GM18909 (cell line): ENCODE measurements at regions not wholly inside any gene's neighbourhood (a gene's known extent, or its start where the extent isn't known, plus 50 kb on each side); places are given as distances from the start of the nearest gene placed in this dataset.

ENCODE experiments used
- ATAC-seq: cut with Tn5 transposase; IDR thresholded peaks from one replicate; pipeline ENCODE4 v1.9.1; 2021; ENCODE audit warnings: mild to moderate bottlenecking; ENCODE audit not compliant: unreplicated experiment, poor library complexity

DNA sequence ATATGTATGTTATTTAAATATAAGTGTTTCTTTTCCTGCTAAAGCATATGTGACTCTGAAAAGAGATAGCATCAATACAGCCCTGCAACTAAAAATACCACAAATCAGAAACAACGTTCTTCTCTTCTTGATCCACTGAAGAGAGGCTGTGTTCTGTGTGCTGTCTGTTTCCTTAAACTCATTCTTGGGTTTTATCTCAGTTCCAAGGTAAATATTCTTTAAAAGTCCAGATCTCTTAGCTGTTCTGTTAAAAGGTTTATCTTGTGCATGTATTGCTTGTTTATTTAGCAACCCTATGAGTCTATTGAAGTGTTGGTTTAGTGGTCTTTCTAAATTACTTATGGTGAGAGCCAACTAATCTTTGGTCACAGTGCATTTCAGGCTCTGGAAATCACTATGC, 173.3 kb upstream of the NT5C1B start:
- ATAC-seq = no peak

DNA sequence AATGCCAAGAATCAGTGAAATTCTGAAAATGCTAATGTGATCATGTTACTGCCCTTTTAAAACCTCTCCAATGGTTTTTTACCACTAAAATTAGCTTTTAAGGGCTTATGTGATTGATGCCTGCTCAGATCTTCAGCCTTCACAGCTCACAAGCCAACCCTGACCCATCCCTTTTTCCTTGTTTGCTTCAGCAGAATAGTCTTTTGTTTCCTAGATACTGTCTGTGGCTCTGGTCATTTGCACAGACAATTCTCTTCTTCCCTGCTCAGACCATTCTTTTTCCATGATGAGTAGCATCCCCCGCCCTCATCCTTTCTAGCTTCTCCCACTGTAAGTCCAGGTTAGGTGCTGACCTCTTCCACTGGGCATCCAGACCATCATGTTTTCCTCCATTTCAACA, 164.9 kb upstream of the NT5C1B start:
- no peak for ATAC-seq

DNA sequence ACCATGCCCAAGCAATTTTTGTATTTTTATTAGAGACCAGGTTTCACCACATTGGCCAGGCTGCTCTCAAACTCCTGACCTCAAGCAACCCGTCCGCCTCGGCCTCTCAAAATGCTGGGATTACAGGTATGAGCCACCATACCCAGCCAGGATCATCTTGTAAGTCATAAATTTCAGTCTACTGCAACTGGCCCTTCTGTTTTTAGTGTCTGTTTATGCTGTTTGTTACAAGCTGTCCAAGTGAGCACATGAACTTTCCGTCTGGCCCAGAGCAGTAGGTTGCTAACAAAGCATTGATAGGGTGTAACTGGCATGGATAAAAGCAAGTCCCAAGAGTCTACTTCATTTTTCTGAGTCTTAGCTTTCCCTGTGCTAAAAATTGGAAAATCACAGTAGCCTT, 164.4 kb upstream of the NT5C1B start:
- no peak for ATAC-seq

DNA sequence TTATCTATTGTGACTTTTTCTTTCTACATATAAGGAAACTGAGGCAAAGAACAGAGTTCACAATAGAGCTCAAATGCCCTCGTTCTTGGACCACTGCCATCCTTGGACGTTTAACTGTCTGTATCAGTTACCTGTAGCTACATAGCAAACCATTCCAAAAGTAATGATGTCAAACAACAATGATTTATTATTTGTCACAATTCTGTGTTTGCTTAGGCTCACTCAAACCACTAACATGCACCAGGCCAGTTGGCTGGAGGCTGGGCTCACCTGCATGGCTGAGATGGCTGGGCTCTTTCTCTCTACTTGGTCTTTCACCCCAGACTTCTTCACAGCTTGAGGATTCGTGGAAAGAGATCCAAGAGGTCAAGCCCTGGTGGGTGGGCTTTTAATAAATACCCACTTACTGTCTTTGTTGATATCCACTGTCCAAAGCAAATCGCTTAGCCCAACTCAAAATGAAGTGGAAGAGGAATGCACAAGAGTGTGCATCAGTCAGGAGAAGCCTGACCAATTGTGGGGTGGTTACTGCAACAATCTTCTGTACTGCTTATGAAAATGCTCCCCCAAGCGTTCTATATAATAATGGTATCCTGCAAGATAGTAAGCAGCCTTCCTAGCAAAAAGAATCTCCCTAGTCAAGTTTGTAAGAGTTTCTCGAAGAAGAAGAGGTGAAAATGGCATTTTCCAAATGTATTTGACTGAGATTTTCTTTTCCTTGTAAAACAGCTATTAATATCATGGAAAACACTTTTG, 163.5 kb upstream of the NT5C1B start:
- ATAC-seq = no peak

DNA sequence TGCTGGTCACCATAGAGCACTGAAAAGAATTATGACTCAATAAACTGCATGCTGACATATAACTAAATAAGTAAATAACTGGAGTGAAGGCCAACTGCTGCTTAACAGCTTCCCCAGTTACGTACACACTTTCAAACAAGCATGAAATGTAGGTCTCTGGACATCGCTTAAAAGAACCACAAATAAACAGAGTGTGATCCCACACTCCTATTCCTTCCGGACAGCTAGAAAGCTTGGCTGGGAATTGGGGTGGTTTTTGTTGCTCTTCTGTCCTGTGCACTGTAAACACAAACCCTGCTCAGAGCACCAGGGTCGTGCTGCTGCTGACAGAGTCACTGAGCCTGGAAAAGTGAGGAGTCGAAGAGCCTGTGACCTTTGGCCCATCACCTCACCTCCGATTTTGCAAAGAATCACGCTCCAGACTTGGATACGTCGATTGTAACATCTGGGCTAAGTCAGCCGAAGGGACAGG, 162.7 kb upstream of the NT5C1B start:
- no peak for ATAC-seq

DNA sequence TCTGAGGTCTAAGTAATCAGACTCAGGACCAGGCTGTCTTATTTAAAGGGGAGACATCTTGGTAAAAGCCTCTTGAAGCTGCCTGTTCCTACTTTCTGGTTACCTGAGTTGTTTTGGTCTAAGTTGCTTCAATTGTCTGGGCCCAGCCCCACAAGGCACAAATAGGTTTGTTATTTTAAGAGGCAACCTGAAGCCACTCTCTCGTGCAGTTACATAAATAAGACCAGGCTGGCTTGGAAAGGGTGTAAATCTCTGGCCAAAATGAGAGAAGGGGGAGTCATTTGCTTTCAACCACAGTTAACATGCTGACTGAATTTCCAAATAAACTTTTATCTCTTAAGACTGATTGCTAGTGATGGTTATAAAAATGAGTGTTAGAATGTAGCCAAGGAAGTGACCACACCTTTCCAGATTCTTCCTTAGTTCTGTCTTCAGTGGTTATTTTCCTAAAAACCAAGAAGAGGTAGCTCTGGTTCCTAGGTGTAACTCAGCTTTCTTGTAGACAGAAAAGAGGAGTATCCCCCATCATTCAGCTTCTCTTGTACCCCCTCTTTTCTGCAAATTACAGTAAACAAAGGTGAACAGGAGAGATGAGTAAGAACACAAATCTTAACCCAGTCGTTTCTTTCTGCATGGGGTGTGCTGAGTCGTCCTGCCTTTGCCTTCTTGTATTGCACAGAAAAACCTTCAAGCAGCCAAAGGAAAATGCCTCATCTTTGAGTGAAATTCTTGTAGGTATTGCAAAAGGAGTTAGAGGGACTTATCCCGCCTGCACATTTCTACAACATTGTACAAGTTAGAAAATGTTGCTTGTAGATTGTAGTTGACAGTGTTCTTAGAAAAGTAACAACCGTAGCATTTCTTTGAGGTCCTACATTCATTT, 161.5 kb upstream of the NT5C1B start:
- no peak for ATAC-seq

DNA sequence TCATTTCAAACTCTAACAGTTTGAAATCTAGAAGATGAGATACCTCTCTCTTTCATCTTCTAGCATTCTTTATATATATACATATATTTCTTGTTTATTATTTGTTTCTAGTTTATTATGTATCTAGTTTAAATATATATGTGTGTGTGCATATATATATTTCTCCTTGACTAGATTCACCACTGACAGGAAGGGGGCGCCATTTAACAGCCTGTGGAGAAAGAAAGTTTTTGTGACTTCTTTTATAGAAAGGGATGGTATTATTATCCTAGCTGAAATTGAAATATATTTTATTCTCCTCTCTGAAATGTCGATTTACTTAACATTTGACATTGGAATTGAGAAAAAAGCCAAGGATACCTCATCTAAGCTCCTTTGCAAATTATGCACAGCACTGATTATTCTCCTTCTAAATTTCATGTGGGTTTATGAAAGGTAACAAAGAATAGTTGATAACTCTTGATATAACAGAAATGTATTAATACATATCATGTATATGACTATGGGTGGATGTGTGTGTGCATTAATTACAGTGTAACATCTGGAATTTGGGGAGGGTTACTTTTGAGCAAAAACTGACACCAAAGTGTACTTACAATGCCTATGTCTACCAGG, 160.7 kb upstream of the NT5C1B start:
- ATAC-seq = no peak

DNA sequence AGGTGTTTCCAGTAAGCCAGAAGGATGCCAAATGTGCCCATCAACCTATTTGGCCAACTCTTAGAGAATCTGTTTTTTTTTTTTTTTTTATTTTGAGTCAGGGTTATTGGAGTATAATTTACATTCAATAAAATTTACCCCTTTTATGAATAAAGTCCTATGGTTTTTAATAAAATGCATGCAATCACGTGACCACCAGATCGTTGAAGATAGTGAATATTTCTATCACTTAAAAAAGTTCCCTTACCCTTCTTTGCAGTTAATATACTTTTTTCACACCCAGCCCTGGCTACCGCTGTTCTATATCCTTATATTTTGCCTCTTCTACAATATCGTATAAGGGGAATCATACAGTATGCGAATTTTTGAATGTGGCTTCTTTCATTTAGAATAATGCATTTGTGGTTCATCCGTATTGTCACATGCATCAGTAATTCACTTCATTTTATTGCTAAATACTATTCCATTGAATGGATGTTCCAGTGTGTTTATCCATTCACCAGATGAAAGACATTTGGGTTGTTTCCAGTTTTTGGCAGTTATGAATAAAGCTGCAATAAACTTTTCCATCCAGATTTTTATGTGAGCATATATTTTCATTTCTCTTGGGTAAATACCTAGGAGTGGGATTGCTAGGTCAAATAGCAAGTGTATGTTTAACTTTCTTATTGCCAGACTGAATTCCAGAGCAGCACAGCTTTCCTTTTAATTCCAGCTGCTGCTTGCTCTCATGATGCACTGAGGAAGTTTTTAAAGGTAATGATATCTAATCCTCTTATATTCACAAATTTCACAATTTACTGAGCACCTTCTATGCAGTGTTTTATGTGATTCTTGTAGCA, 156.3 kb upstream of the NT5C1B start:
- ATAC-seq = no peak

DNA sequence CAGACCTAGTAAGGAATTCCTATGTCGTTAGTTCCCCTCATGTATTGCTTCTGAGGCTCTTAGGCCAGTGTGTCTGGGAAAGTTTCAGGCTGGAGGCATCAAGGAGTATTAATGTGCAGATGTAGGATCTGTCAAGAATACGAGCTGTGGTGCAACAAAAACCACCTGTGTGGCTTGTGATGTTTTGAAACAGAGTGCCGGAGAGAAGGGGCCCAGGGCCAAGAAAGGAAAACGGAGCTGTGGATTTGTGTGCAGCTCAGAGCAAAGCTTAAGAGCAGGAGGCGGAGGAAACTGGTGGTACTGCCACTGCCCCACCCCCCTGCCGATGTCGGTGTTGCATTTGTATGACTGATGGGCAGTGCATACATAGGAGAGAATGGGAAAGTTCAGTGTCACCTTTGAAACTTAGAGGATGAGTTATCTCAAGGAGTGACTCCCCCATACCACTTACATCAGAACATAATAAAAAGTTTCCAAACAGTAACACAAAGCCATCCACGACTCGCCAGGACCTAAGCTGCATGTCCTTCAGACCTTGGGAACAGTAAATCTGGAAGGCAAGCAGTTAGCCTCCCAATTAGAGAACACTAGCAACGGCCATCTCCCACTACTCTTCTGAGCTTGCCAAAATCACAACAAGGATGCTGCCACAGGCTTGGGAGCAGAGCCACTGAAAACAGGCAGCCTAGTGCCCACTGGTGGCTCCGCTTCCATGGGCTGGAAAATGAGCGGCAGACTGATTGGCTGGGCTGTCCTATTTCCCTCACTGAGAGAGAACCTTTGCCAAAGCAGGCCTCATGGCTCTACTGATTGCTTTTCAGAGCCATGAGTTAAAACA, 152.7 kb upstream of the NT5C1B start:
- ATAC-seq = no peak

DNA sequence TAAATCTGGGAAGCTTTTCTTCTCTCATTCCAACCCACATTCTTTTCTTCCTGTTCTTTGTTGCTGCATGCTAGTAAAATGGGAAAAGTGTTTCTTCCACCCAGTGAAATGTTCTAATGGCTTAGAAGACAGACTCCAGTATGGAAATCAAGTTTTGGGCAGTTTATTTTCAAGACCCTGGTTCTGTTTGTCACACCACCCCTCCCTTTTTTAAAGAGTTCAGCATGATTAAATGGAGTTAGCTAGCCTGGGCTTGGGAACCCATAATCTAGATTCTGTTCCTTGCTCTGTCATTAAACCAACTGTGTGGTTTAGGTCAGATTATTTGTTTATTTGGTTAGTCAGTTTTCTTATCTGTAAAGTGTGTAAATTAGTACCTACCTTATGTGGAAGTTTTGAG, 151.8 kb upstream of the NT5C1B start:
- ATAC-seq = no peak

DNA sequence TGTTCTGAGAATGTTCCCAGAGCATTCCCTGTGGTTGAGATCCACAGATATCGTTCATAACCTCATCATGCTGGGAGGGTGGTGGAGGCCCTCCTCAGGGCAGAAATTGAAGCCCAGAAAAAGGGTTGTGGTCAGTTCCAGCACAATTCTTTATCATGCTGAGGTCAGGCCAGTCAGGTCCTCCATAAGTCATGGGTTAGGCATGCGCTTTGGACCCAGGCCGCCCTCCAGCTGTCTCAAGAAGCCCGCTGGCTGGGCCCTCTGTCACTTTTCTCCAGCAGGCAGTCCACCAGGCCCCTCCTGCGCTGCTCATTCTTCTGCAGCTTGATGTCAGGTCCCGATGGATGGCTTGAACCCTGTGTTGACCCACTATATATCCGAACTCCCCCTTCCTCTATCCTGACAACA, 151.1 kb upstream of the NT5C1B start:
- ATAC-seq = no peak

DNA sequence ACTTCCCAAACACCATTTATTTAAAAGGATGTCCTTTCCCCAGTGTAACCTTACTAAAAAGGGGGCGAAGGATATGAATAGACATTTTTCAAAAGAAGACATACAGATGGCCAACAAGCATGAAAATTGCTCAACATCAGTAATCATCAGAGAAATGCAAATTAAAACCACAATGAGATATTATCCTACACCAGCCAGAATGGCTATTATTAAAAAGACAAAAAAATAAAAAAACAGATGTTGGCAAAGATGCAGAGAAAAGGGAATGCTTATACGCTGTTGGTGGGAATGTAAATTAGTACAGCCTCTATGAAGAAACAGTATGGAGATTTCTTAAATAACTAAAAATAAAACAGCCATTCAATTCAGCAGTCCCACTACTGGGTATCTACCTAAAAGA, 142.3 kb upstream of the NT5C1B start:
- no peak for ATAC-seq

DNA sequence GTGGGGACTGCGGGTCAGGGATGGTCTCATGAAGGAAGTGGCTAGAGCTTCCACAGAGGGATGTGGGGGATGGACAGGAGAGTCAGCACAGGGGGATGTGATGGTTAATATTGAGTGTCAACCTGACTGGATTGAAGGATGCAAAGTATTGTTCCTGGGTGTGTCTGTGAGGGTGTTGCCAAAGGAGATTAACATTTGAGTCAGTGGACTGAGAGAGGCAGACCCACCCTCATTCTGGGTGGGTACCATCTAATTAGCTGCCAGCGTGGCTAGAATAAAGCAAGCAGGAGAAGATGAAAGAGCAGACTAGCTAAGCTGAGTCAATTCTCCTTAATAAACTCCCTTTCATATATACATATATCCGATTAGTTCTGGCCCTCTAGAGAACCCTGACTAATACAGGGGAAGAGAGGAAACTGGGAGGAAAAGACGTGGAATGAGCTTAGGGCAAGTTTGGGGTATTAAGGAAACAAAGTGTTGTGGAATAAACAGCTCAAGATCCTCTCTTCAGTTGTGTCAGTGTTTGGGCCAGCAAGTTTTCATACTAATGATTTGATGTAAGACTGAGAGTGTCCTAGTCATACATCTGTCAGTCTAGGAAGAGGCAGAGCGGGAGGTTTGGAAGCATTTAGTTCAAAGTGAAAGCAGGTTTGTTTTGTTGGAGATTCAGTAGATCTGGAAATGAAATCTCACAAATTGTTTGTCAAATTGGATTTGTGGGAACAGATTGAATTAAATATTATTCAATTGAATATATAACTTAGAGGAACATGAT, 135.2 kb upstream of the NT5C1B start:
- ATAC-seq = no peak

DNA sequence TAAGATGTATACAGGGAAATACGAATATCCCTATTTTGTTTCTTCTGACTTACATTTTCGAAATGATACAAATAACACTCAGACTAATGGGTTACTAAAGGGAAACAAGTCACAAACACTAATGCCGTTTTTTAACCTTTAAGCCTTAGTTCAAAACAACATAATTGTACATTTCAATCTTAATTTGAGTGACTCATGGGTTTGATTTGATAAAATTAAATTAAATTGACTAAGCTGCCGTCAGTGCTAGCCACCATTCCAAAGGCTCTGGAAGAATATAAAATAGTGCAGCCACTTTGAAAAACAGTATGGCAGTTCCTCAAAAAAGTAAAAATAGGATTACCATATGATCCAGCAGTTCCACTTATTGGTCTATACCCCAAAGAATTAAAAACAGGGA, 133.8 kb upstream of the NT5C1B start:
- ATAC-seq = no peak

DNA sequence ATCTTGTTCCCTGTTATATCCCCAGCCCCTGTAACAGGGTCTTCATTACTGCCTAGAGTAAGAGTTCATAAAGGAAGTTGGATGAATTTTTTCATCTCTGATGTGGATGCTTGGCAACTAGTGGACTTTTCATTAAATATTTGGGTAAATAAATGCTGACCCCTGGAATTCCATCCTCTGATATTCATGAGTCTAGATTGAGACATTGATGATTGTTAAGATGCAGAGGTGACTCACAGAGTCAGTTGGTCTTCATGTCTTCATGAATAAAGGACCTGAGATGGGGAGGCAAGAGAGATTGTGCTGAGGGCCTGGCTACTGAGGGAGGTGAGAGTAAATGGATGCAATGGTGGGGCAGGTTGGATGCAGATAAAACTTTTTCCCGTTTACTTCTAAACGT, 132.7 kb upstream of the NT5C1B start:
- ATAC-seq = no peak

DNA sequence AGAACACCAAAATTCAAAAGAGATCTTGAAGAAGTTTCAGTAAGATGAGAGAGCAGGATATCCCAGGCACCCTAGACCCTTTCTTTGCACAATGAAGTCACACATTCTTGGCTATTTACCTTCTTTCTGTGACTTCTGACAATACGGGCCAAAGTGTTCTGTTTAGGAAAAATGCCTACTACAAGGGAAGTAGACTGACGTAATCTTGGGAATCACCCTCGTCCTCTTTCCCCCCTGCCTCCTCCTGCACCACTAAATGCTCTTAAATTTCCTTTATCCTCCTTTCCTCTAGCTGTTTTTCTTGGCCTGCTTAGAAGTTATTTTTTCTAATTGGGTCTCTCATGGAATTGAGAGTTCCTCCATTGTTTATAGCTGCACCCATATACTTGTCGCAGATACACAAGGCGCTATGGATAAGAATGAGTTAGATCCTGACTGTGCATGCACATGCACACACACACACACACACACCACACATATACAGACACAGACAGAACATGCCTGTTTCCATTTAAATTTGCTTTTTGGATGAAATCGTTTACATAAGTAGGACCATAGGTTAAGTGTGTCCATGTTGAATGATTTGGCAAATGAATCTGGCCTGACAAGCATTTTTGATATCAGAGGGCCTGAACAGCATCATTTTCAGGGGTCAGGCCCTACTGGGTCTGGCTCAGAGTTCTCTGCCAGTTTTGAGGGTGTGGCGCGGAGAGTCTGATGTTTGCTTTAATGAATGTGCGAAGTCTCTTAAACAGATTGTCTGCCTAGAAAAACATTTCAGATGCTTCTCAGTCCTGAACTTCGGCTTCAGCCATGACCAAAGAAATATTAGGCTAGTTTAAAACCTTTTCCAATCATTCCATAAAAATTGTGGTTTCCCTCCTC, 131.9 kb upstream of the NT5C1B start:
- no peak for ATAC-seq

DNA sequence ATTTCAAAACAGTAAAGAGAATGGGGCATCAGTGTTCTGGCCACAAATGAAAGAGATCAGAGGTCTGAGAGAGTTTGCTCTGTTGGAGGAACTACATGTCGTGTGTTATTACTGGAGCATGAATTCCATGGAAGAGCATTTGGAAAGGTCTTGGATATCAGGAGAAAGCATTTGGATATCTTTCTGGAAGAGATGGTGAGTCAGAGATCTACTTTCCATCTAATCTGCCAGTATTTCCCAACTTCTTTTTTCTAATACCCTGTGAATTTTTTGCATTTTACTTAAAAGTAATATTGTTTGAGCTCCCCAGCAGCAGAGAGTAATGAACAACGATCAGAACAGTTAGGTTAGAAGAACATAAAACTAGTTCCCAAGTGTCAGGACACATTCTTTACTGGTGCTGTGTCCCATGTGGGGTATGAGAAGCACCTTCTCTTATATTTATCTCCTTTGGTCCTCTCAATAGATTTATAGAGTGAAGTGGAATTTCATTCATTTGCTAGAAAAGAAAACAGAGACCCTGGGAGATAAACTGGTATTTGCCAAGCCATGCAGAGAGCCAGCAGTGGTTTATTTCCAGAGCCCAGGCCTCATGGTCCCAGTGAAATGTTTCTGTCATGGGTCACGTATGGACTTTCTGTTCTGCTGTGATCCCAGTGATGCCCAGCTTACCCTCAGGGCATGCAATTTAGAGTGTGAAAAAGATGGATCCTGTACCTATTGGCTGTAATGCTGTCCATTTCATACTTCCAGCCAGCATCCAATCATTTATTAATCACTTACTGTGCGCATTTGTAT, 130.8 kb upstream of the NT5C1B start:
- ATAC-seq = no peak
